ENCODE measurements at regions not wholly inside any gene's neighbourhood (a gene's known extent, or its start where the extent isn't known, plus 50 kb on each side); places are given as distances from the start of the nearest gene placed in this dataset.

GRCh38 chr2:147294825-147295392 lies 549.9 kb upstream of the ACVR2A start:
- H3K4me3 ChIP-seq (ENCODE audit: low read length in 3 of 3) = no peak overlapping the region
- no peak overlapping the region for H3K9ac ChIP-seq (ENCODE audit: low read length in 3 of 3)
- H3K4me1 ChIP-seq (ENCODE audit: control insufficient read depth in 2 of 3, insufficient read depth in 2 of 3, low read depth in 1 of 3, low read length in 3 of 3) = no peaks in the 10 kb centered on the region
- intact Hi-C loops (cut with DNase I) = no loop called here
- no peak overlapping the region for H3K27ac ChIP-seq (ENCODE audit: low read depth in 2 of 2, low read length in 2 of 2)
- H3K9me3 ChIP-seq (ENCODE audit: control insufficient read depth in 2 of 3, insufficient read depth in 1 of 3, low read length in 3 of 3) = no peaks in the 10 kb centered on the region
- FAIRE-seq (no peak), DNase-seq (no peak)
- TF ChIP-seq CTCF (IDR thresholded peaks at IDR 0.05; ENCODE audit: borderline replicate concordance, extremely low read depth, insufficient read depth) = no peak
- H3K36me3 ChIP-seq (ENCODE audit: control insufficient read depth in 2 of 3, insufficient read depth in 3 of 3, low read length in 3 of 3) = no peaks in the 10 kb centered on the region
- H3K27me3 ChIP-seq (ENCODE audit: control insufficient read depth, insufficient read depth, low read length) = no peaks in the 10 kb centered on the region

- Histone ChIP-seq H3K9me3 (ENCODE audit: control insufficient read depth in 2 of 3, insufficient read depth in 1 of 3, low read length in 3 of 3) (no peaks in the 10 kb centered on the region), H3K4me3 (ENCODE audit: low read length in 3 of 3) (no peak overlapping the region), H3K36me3 (ENCODE audit: control insufficient read depth in 2 of 3, insufficient read depth in 3 of 3, low read length in 3 of 3) (no peaks in the 10 kb centered on the region), H3K9ac (ENCODE audit: low read length in 3 of 3) (no peak overlapping the region), H3K4me1 (ENCODE audit: control insufficient read depth in 2 of 3, insufficient read depth in 2 of 3, low read depth in 1 of 3, low read length in 3 of 3) (no peaks in the 10 kb centered on the region), H3K27me3 (ENCODE audit: control insufficient read depth, insufficient read depth, low read length) (no peaks in the 10 kb centered on the region), H3K27ac (ENCODE audit: low read depth in 2 of 2, low read length in 2 of 2) (no peak overlapping the region)
- intact Hi-C loops (cut with DNase I) = no loop called here
- no peak for TF ChIP-seq CTCF (IDR thresholded peaks at IDR 0.05; ENCODE audit: borderline replicate concordance, extremely low read depth, insufficient read depth)
- DNase-seq (no peak), FAIRE-seq (no peak)
Measured at GRCh38 chr2:147293991-147294824, 550.6 kb upstream of the ACVR2A start.

GRCh38 chr2:147288131-147288530 lies 556.7 kb upstream of the ACVR2A start:
- TF ChIP-seq CTCF (IDR thresholded peaks at IDR 0.05; ENCODE audit: borderline replicate concordance, extremely low read depth, insufficient read depth) = no peak
- intact Hi-C loops (cut with DNase I) = no loop called here
- no peaks in the 10 kb centered on the region for H3K36me3 ChIP-seq (ENCODE audit: control insufficient read depth in 2 of 3, insufficient read depth in 3 of 3, low read length in 3 of 3)
- FAIRE-seq = no peak
- no peak overlapping the region for H3K27ac ChIP-seq (ENCODE audit: low read depth in 2 of 2, low read length in 2 of 2)
- H3K9me3 ChIP-seq (ENCODE audit: control insufficient read depth in 2 of 3, insufficient read depth in 1 of 3, low read length in 3 of 3) = no peaks in the 10 kb centered on the region
- no peaks in the 10 kb centered on the region for H3K27me3 ChIP-seq (ENCODE audit: control insufficient read depth, insufficient read depth, low read length)
- no peak overlapping the region for H3K4me3 ChIP-seq (ENCODE audit: low read length in 3 of 3)
- H3K9ac ChIP-seq (ENCODE audit: low read length in 3 of 3) = no peak overlapping the region
- no peak for DNase-seq
- no peaks in the 10 kb centered on the region for H3K4me1 ChIP-seq (ENCODE audit: control insufficient read depth in 2 of 3, insufficient read depth in 2 of 3, low read depth in 1 of 3, low read length in 3 of 3)

All from kidney (tissue), 13 donors.